Ishikawa (cell line): ENCODE measurements at regions not wholly inside any gene's neighbourhood (a gene's known extent, or its start where the extent isn't known, plus 50 kb on each side); places are given as distances from the start of the nearest gene placed in this dataset.

ENCODE experiments used
- CEBPB ChIP-seq: IDR thresholded peaks from 2 replicates; pipeline ENCODE4 v1.6.1; 2012
- EP300 ChIP-seq: IDR thresholded peaks from 2 replicates; pipeline ENCODE4 v1.6.1; 2012; ENCODE audit warnings: borderline replicate concordance
- FOXM1 ChIP-seq: IDR thresholded peaks from 2 replicates; pipeline ENCODE4 v1.6.1; 2012; ENCODE audit warnings: low read depth, borderline replicate concordance
- MAX ChIP-seq: IDR thresholded peaks from 2 replicates; pipeline ENCODE4 v1.6.1; 2012
- REST ChIP-seq: IDR thresholded peaks from 2 replicates; pipeline ENCODE4 v1.6.1; 2012; ENCODE audit warnings: low read depth, mild to moderate bottlenecking
- TAF1 ChIP-seq: IDR thresholded peaks from 2 replicates; pipeline ENCODE4 v1.6.1; 2012; ENCODE audit warnings: low read depth, mild to moderate bottlenecking
- YY1 ChIP-seq: IDR thresholded peaks from 2 replicates; pipeline ENCODE4 v1.6.1; 2012; ENCODE audit warnings: low read depth
- ZBTB7A ChIP-seq: IDR thresholded peaks from 2 replicates; pipeline ENCODE4 v1.6.1; 2012; ENCODE audit warnings: low read depth

GRCh38 chr20:21921251-21921650, 215.8 kb downstream of the PAX1 start:
- TF ChIP-seq MAX (no peak), EP300 (no peak), TAF1 (no peak), ZBTB7A (no peak), REST (no peak), YY1 (no peak), CEBPB (no peak), FOXM1 (no peak)
